ES-I3 (cell line): ENCODE measurements at regions not wholly inside any gene's neighbourhood (a gene's known extent, or its start where the extent isn't known, plus 50 kb on each side); places are given as distances from the start of the nearest gene placed in this dataset.
"Not testable (repeated sequence)": the region's sequence is repeated elsewhere in the genome, so short reads cannot be mapped to it uniquely, and the experiment has no call there.

Experiments used
- H3K36me3 ChIP-seq: 2 replicates; pipeline ENCODE4 v1.6.1; 2013; ENCODE audit warnings: mild to moderate bottlenecking, low read length, control low read depth, moderate library complexity; ENCODE audit not compliant: insufficient read depth
- H3K4me1 ChIP-seq: 2 replicates; pipeline ENCODE4 v1.6.1; 2013; ENCODE audit warnings: mild to moderate bottlenecking, control low read depth, low read length; ENCODE audit not compliant: insufficient read depth
- H3K9ac ChIP-seq: 2 replicates; pipeline ENCODE4 v1.6.1; 2013; ENCODE audit warnings: low read depth, mild to moderate bottlenecking, low read length, moderate library complexity
- H3K9me3 ChIP-seq: 2 replicates; pipeline ENCODE4 v1.6.1; 2013; ENCODE audit warnings: mild to moderate bottlenecking, low read length, moderate library complexity; ENCODE audit not compliant: control insufficient read depth, insufficient read depth

DNA sequence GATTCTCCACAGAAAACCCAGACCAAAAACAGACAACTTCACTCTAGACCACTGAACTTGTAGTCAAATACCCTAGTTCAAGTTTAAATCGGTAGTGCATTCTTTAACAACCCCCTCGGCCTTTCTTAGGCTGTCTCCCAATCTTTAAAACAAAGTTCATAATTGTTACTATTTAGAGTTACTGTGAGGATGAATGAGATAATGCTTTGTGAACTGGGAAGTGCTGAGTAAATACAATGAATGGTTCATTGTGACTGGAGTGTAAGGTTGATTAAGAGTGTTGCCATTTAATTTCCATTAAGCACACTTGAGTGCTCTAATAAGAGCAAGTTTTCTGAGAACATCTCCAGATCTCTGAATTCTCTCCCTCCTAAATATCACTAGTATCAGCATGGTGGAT lies 228.8 kb upstream of the PIK3R1 start:
- H3K9ac ChIP-seq = no peak overlapping the region
- H3K36me3 ChIP-seq = no peaks in the 10 kb centered on the region
- no peaks in the 10 kb centered on the region for H3K9me3 ChIP-seq
- peaks cover 4% of the 10 kb centered on the region for H3K4me1 ChIP-seq

DNA sequence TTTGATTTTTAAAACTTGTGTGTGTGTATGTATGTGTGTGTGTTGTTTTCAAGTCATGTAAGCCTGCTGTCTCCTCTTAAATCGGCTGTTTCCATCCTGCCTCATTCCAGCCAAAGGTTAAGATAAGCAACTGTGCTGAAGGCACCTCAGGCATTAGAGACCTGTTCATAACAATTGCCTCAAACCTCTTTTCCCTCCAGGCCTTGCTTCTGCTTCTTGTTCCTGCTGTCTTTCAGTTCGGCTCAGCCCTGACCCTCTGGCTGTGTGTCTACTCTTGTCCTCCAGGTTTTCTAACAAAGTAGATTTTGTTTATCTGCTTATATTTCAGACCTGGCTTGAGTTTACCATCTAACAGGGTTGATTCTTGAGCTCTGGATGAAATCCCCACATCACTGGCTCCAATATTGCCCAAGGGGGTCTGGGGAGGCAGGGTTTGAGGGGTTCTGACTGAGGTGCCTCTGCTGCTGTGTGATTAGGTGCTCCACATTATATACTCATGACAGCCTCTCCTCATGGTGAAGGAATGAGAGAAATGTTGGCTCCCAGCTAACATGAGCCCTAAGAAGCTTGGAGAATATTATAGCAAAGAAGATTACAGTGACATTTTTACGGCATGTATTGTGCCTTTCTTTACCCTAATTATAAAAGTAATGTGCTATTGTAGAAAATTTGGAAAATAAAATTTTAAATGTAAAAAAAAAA lies 229.7 kb upstream of the PIK3R1 start:
- H3K36me3 ChIP-seq = no peaks in the 10 kb centered on the region
- peaks cover 4% of the 10 kb centered on the region for H3K4me1 ChIP-seq
- no peaks in the 10 kb centered on the region for H3K9me3 ChIP-seq
- H3K9ac ChIP-seq = no peak overlapping the region

GRCh38 chr5:67984546-67984945 lies 231.0 kb upstream of the PIK3R1 start:
- H3K4me1 ChIP-seq = peaks cover 4% of the 10 kb centered on the region
- no peak overlapping the region for H3K9ac ChIP-seq
- H3K9me3 ChIP-seq = no peaks in the 10 kb centered on the region
- H3K36me3 ChIP-seq = no peaks in the 10 kb centered on the region

GRCh38 chr5:67983251-67984110 lies 232.1 kb upstream of the PIK3R1 start:
- Histone ChIP-seq H3K4me1 (peaks cover 4% of the 10 kb centered on the region; the same call in 1 of the 2 replicates), H3K9me3 (no peaks in the 10 kb centered on the region), H3K36me3 (no peaks in the 10 kb centered on the region), H3K9ac (no peak overlapping the region)

GRCh38 chr5:67982160-67982559 lies 233.4 kb upstream of the PIK3R1 start:
- not testable (repeated sequence) for H3K9me3 ChIP-seq, H3K36me3 ChIP-seq, H3K4me1 ChIP-seq, H3K9ac ChIP-seq

DNA sequence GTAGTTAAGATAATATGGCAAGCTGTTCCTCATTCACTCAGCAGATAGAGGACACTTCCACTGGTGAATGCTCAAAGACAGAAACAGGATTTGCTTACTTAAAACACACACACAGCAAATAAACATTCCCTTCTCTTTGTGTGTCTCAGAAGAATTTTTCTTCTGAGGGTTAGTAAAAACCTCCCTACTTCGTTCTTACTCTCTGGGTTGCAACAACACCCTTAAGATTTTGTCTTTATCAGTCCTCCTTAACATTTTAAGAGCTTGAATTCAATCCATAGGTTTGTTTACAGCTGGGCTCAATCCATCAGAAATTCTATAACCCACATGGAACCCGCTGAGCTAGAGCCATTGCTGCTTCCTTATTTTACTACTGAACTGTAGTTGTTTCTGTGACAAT lies 237.4 kb upstream of the PIK3R1 start:
- Histone ChIP-seq H3K4me1 (no peaks in the 10 kb centered on the region), H3K36me3 (no peaks in the 10 kb centered on the region), H3K9me3 (no peaks in the 10 kb centered on the region), H3K9ac (no peak overlapping the region)

GRCh38 chr5:67976891-67977601 lies 238.5 kb upstream of the PIK3R1 start:
- Histone ChIP-seq H3K36me3 (no peaks in the 10 kb centered on the region), H3K9ac (no peak overlapping the region), H3K4me1 (no peaks in the 10 kb centered on the region), H3K9me3 (no peaks in the 10 kb centered on the region)

DNA sequence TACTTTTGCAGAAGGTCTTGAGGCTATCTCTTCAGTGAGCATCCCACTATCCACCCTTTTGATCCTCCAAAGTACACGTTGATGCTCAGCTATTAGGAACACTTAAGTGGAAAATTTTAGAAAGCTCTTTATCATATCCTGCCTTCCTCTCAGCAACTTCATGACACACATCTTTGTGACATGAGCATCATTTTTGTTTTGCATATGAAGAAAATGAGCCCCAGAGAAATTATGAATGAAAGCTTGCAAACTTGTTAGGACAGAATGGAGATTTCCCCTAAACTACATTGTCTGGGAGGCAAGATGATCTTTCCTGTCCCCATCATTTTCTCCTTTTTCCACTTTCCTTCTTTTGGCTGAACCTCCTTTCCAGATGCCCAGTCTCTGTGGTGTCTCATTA lies 239.4 kb upstream of the PIK3R1 start:
- no peaks in the 10 kb centered on the region for H3K9me3 ChIP-seq
- no peaks in the 10 kb centered on the region for H3K36me3 ChIP-seq
- H3K4me1 ChIP-seq = no peaks in the 10 kb centered on the region
- H3K9ac ChIP-seq = no peak overlapping the region

DNA sequence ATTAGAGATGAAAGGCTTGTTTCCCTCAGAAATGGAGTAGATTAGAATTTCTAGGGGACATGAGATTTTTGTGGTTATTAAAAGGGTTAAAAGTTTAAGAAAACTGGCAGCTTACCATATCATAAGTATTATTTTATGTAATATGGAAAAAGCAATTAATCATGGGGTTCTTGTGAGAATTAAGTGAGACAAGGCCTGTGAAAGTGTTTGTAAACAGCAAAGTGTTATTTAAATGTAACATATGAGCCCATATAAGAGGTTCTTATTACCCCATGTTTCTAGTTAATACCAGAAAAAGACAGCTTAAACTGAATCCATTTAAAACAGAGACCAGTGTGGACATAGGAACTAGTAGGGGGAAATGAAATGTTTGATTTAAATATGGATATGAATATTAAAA lies 241.1 kb upstream of the PIK3R1 start:
- no peaks in the 10 kb centered on the region for H3K9me3 ChIP-seq
- no peak overlapping the region for H3K9ac ChIP-seq
- H3K4me1 ChIP-seq = no peaks in the 10 kb centered on the region
- H3K36me3 ChIP-seq = no peaks in the 10 kb centered on the region

GRCh38 chr5:67974054-67974453 lies 241.5 kb upstream of the PIK3R1 start:
- no peak overlapping the region for H3K9ac ChIP-seq
- H3K9me3 ChIP-seq = no peaks in the 10 kb centered on the region
- H3K4me1 ChIP-seq = no peaks in the 10 kb centered on the region
- no peaks in the 10 kb centered on the region for H3K36me3 ChIP-seq

DNA sequence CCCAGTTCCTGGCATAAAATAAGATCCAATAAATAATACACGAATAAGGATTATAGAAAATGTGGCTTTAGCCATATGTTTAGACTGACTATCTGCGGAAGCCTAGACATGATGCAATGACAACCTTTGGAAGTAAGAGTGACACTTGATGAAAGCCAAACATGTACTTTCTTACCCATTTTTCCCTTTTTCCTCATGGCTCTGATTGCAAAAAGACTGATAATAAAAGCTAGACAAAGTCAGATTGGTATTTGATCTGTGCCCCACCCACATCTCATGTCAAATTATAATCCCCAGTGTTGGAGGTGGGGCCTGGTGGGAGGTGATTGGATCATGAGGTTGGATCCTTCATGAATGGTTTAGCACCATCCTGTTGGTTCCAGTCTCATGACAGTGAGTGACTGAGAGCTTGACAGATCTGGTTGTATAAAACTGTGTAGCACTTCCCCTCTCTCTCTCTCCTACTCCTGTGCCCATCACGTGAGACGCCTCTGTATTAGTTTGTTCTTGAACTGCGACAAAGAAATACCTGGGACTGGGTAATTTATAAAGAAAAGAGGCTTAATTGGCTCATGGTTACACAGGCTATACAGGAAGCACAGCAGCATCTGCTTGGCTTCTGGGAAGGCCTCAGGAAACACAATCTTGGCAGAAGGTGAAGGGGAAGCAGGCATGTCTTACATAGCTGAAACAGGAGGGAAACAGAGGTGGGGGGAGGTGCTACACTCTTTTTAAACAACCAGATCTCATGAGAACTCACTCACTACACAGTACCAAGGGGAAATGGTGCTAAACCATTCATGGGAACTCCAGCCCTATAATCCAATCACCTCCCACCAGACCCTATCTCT lies 243.4 kb upstream of the PIK3R1 start:
- Histone ChIP-seq H3K36me3 (no peaks in the 10 kb centered on the region), H3K9me3 (no peaks in the 10 kb centered on the region), H3K9ac (no peak overlapping the region), H3K4me1 (no peaks in the 10 kb centered on the region)

- H3K36me3 ChIP-seq = no peaks in the 10 kb centered on the region
- no peak overlapping the region for H3K9ac ChIP-seq
- H3K4me1 ChIP-seq = no peaks in the 10 kb centered on the region
- H3K9me3 ChIP-seq = no peaks in the 10 kb centered on the region
Measured at GRCh38 chr5:67971223-67971830, 244.2 kb upstream of the PIK3R1 start.

DNA sequence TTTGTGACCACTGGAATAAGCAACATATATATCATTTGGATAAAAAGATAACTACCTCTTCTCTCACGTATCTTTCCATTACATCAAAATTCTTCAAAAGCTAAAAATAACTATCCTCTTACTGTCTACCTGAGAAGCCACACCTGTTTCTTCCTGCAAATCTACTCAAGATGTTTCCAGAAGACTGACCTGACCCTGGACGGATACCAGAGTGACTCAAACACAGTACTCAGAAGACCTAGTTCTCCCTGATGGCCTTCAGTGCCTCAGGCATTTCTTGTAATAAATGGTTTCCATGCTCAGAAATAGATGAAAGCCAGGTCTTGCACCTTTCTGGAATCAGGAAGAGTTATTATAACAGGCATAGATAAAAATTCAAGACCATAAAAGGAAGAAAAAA lies 245.9 kb upstream of the PIK3R1 start:
- Histone ChIP-seq H3K9ac (no peak overlapping the region), H3K4me1 (no peaks in the 10 kb centered on the region), H3K9me3 (no peaks in the 10 kb centered on the region)

DNA sequence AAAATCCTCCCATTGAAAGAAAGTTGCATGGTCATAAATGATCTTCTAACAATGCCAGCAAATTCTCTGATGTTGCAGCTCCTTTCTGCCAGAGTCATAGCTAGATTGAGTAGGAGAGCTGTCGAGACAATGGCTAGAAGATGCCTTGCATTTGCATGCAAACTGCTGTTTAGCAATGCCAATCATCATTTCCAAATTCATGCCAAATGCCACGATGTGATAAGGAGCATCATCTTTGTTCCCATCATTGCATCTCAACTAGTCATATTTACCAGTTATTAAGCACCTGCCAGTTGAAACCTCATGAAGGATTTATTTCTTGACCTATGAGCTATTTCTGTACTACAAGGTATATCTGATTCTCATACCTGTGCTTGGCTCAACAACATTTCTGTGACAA lies 246.4 kb upstream of the PIK3R1 start:
- H3K36me3 ChIP-seq = no peaks in the 10 kb centered on the region

More for the DNA sequence above, 245.9 kb upstream of the PIK3R1 start:
- H3K36me3 ChIP-seq = no peaks in the 10 kb centered on the region

More for the DNA sequence above, 246.4 kb upstream of the PIK3R1 start:
- Histone ChIP-seq H3K9ac (no peak overlapping the region), H3K4me1 (no peaks in the 10 kb centered on the region), H3K9me3 (no peaks in the 10 kb centered on the region)
